Heart left ventricle (tissue), 16 donors: ENCODE measurements at regions not wholly inside any gene's neighbourhood (a gene's known extent, or its start where the extent isn't known, plus 50 kb on each side); places are given as distances from the start of the nearest gene placed in this dataset.

Source experiments
- ATAC-seq, 4 donors: fragments of 200-7000 bp; cut with Tn5 transposase; one replicate each; pipeline ENCODE4 v1.9.1; 2020 to 2022; ENCODE audit warnings: moderate library complexity in 4 of 4, mild to moderate bottlenecking in 3 of 4, moderate number of reproducible peaks in 1 of 4
- DNase-seq, 5 donors: peaks; one replicate each; pipeline ENCODE4 v3.0.0-alpha.2; 2020
- H3K27ac ChIP-seq, 12 donors: fragments of 200-600 bp; sonication (generic) in 4 of 12; one replicate each; pipeline versions ENCODE4 v1.5.0 to v1.8.0; 2016 to 2022; ENCODE audit warnings: mild to moderate bottlenecking in 2 of 12
- H3K27me3 ChIP-seq, 9 donors: fragments of 200-600 bp; sonication (generic) in 2 of 9; one replicate each; pipeline versions ENCODE4 v1.5.1 to v1.8.0; 2016 to 2022; ENCODE audit warnings: mild to moderate bottlenecking in 3 of 9
- H3K36me3 ChIP-seq, 9 donors: fragments of 200-600 bp; sonication (generic) in 2 of 9; one replicate each; pipeline versions ENCODE4 v1.5.0 to v1.8.0; 2018 to 2022; ENCODE audit warnings: mild to moderate bottlenecking in 2 of 9
- H3K4me1 ChIP-seq, 12 donors: fragments of 200-600 bp; sonication (generic) in 4 of 12; one replicate each; pipeline versions ENCODE4 v1.5.0 to v1.8.0; 2016 to 2022; ENCODE audit warnings: mild to moderate bottlenecking in 3 of 12
- H3K4me3 ChIP-seq, 12 donors: fragments of 200-600 bp; sonication (generic) in 4 of 12; one replicate each; pipeline versions ENCODE4 v1.5.0 to v1.8.0; 2017 to 2022; ENCODE audit warnings: mild to moderate bottlenecking in 9 of 12, moderate library complexity in 4 of 12
- H3K9me3 ChIP-seq, 12 donors: fragments of 200-600 bp; sonication (generic) in 4 of 12; one replicate each; pipeline versions ENCODE4 v1.5.0 to v1.8.0; 2016 to 2022; ENCODE audit warnings: mild to moderate bottlenecking in 1 of 12
- POLR2A ChIP-seq, 2 donors: fragments of 450-650 bp; IDR thresholded peaks; one replicate each; pipeline ENCODE4 v1.6.1; 2017; ENCODE audit warnings: antibody characterized with exemption in 2 of 2, mild to moderate bottlenecking in 2 of 2, moderate library complexity in 2 of 2
- WGBS, 4 donors: extraction: QIAGEN DNeasy Blood & Tissue Kit in 2 of 4; methylation state at CpG; one replicate each; pipeline versions ENCODE4 v1.1.5 to v1.1.7; 2013 to 2018; 5-methylcytosine and 5-hydroxymethylcytosine counted together
- intact Hi-C, 10 donors: fragments of 100-400 bp; cut with DNase I; formaldehyde crosslinking; loops; one replicate each; pipeline versions ENCODE4 v1.11.1 to v1.14.2; 2022
- TF ChIP-seq, protein P1 (sequence below), 12 donors: fragments of 200-600 bp; sonication (generic) in 4 of 12; IDR thresholded peaks; one replicate each; pipeline versions ENCODE4 v1.5.0 to v1.8.0; 2018 to 2022; ENCODE audit warnings: antibody characterized with exemption in 12 of 12, mild to moderate bottlenecking in 5 of 12
- donor health status: ischemic (EF 13 %, LVEDD 7.1; RV severe dilation, severe dysfunction).
- donor health status: healthy with polysubstance abuse.
- donor health status: DM: no; HTN: yes; CAD: no.
- donor health status: DM: no; HTN: no; CAD: no.
- donor health status: ischemic (EF 25% LVEDD 6.9; RV normal size, moderate dysfunction).
- donor health status: ischemic (EF 25% LVEDD 5.7; RV mildly dilated, moderate dysfunction).
- donor health status: healthy.
- donor health status: DM: yes; HTN: yes; CAD: no.
- donor health status: ischemic (EF 35%, LVEDD 5.7; RV mildly dilated, moderate dysfunction).
- donor health status: nonischemic (EF 11% LVEDD 7.7; RV severe dilation, severe dysfunction).
- donor health status: DM: yes; HTN: yes; CAD: no.
- donor health status: PGD.
- donor health status: ischemic (EF 29% LVEDD 5.4; RV normal size, mild dysfunction).
- donor health status: nonischemic (EF 23%, LVEDD 6.1; RV moderate dilation, normal function).

DNA sequence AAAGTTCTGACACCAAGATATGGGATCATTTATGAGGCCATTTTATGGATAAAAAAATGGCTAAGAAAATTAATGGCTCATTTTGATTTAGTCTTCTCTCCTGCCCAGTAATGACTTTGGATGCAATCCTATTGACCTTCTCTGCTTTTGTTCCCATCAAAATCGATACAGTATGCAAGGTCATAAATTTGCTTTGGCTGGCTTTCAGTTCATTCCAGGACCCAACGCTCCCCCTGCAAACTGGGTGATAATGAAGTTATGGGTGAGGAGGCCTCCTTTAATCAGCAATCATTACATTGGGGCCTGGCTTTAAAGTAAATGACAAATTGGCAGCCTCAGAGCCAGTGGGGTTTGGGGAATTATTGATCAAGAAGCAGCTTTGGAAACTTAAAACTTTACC lies 351.8 kb upstream of the GYPC start:
- DNase-seq (no peak), ATAC-seq (no peak)
- H3K27ac ChIP-seq, result no peak overlapping the region
- TF ChIP-seq, protein P1, sequence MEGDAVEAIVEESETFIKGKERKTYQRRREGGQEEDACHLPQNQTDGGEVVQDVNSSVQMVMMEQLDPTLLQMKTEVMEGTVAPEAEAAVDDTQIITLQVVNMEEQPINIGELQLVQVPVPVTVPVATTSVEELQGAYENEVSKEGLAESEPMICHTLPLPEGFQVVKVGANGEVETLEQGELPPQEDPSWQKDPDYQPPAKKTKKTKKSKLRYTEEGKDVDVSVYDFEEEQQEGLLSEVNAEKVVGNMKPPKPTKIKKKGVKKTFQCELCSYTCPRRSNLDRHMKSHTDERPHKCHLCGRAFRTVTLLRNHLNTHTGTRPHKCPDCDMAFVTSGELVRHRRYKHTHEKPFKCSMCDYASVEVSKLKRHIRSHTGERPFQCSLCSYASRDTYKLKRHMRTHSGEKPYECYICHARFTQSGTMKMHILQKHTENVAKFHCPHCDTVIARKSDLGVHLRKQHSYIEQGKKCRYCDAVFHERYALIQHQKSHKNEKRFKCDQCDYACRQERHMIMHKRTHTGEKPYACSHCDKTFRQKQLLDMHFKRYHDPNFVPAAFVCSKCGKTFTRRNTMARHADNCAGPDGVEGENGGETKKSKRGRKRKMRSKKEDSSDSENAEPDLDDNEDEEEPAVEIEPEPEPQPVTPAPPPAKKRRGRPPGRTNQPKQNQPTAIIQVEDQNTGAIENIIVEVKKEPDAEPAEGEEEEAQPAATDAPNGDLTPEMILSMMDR (IDR thresholded peaks at IDR 0.05), result no peak
- no peak for TF ChIP-seq POLR2A (IDR thresholded peaks at IDR 0.05)
- intact Hi-C loops, result no loop called here
- 62 to 86% (median 75%) methylated on average over 2 of the region's 2 CpGs for WGBS, 4 donors
- H3K9me3 ChIP-seq, result no peaks in the 10 kb centered on the region
- H3K4me3 ChIP-seq, result no peak overlapping the region
- no peaks in the 10 kb centered on the region for H3K36me3 ChIP-seq
- no peaks in the 10 kb centered on the region for H3K27me3 ChIP-seq
- no peaks in the 10 kb centered on the region for H3K4me1 ChIP-seq

- Histone ChIP-seq H3K4me1 (no peaks in the 10 kb centered on the region), H3K9me3 (no peaks in the 10 kb centered on the region), H3K4me3 (no peak overlapping the region), H3K36me3 (no peaks in the 10 kb centered on the region), H3K27me3 (no peaks in the 10 kb centered on the region), H3K27ac (no peak overlapping the region)
- intact Hi-C loops, result no loop called here
- WGBS, 4 donors, result 81 to 86% (median 85%) methylated on average over 4 of the region's 4 CpGs
- ATAC-seq (no peak), DNase-seq (no peak)
- no peak for TF ChIP-seq POLR2A (IDR thresholded peaks at IDR 0.05)
- TF ChIP-seq, protein P1 (IDR thresholded peaks at IDR 0.05), result no peak
Measured at GRCh38 chr2:126306539-126306938, 349.4 kb upstream of the GYPC start.

- Histone ChIP-seq H3K27me3 (no peaks in the 10 kb centered on the region), H3K4me3 (no peak overlapping the region), H3K4me1 (no peaks in the 10 kb centered on the region), H3K36me3 (no peaks in the 10 kb centered on the region), H3K27ac (no peak overlapping the region), H3K9me3 (no peaks in the 10 kb centered on the region)
- 56 to 62% (median 60%) methylated on average over 8 of the region's 8 CpGs for WGBS, 4 donors
- intact Hi-C loops, result no loop called here
- no peak for DNase-seq
- ATAC-seq, result no peak
- TF ChIP-seq, protein P1 (IDR thresholded peaks at IDR 0.05), result no peak
Measured at GRCh38 chr2:126307740-126308139, 348.2 kb upstream of the GYPC start.

GRCh38 chr2:126309185-126309584 lies 346.8 kb upstream of the GYPC start:
- Histone ChIP-seq H3K27ac (no peak overlapping the region), H3K36me3 (no peaks in the 10 kb centered on the region), H3K27me3 (no peaks in the 10 kb centered on the region), H3K4me3 (no peak overlapping the region), H3K4me1 (no peaks in the 10 kb centered on the region), H3K9me3 (no peaks in the 10 kb centered on the region)
- no peak for DNase-seq
- TF ChIP-seq POLR2A (IDR thresholded peaks at IDR 0.05), result no peak
- TF ChIP-seq, protein P1 (IDR thresholded peaks at IDR 0.05), result no peak
- no peak for ATAC-seq
- 89 to 97% (median 90%) methylated on average over 2 of the region's 2 CpGs for WGBS, 4 donors
- intact Hi-C loops, result no loop called here
